Activated T-helper 9 cell treated with anti-CD3 and anti-CD28 coated beads, Interleukin-2, amount 50 U/mL, for 16 hours (primary cell): ENCODE measurements at regions not wholly inside any gene's neighbourhood (a gene's known extent, or its start where the extent isn't known, plus 50 kb on each side); places are given as distances from the start of the nearest gene placed in this dataset.

Experiments used
- DNase-seq: peaks from one replicate; pipeline ENCODE4 v3.0.0-alpha.2; 2020; ENCODE audit warnings: low read depth

- DNase-seq: no peak
Measured at GRCh38 chr11:69545976-69546617, 64.6 kb downstream of the LINC01488 start.

DNA sequence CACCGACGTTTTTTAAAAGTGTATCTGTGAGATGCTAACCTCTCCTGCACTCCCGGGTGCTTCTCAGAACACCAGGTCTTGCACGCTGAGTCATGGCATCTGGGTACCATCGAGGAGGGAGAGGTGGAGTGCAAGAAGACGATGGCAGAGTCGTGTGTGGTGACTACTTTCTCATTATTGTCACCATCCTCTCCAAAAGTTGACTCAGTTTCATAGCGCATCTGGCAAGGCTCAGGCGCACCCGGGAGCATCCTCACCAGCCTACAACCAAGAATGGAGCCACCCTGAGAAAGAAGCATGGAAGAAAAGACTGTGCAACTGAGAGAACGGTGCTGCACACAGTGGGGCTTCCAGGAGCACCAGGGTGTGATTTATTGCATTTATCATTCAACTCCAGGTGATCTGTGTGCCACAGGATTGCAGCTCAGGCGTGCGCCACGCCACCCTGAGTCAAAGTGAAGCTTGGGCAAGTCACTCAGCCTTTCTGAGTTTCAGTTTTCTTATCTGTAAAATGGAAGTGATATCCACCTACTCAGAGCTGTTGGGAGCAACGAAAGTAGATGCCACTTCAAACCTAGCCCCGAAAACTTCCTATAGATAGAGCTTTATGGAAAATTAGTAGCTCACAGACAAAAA, 65.4 kb downstream of the LINC01488 start:
- DNase-seq: peak; percentile 8

DNA sequence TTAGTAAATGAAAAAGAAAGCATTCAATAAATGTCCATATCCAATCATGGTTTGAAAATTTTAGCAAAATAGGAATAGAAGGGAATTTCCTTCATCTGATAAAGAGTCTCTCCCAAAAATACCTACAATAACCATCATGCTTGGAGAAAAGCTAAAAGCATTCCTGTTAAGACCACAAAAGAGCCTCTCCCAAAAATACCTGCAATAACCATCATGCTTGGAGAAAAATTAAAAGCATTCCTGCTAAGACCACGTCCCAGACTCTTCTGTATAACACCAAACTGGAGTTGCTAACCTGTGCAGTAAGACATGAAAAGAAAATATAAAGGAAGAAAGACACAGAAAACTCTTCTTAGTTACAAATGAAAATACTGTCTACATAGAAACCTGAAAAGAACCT, 69.4 kb downstream of the LINC01488 start:
- DNase-seq: no peak

DNA sequence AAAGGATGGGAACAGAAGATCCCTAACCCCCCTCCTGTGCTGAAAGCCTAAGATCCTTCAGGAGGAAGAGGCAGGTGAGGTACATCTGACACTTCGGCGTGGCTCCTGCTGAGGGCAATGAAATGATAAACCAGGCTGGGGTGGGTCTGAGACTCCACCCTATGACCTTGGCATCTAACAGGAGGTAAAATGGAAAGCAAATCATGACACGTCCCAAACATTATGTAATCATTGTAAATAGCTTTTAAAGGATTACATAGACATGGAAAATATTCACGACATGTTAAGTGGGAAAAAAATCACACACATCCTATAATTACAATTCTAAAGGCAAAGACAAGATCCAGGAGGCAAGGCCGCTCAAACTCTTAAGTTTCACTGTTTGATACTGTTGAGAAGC, 70.5 kb downstream of the LINC01488 start:
- DNase-seq: no peak

DNA sequence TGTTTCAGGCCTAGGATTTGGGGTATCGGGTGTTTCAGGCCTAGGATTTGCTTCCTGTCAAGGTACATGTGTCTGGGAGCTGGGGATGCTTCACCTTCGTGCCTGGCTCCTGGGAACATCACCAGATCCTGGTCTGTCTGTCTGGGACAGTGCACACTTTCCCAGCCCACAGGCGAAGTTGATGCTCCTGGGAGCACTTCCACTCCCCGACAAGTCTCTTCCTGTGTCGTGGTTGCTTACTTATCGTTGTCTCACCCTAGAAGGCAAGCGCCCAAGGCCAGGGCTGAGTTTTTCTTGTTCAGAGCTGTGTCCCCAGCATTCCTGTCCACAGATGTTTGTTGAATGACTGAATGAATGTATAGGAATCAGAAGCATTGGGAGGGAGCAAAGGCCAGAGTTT, 71.5 kb downstream of the LINC01488 start:
- DNase-seq: no peak

- DNase-seq: no peak
Measured at GRCh38 chr11:69553416-69554357, 72.2 kb downstream of the LINC01488 start.

DNA sequence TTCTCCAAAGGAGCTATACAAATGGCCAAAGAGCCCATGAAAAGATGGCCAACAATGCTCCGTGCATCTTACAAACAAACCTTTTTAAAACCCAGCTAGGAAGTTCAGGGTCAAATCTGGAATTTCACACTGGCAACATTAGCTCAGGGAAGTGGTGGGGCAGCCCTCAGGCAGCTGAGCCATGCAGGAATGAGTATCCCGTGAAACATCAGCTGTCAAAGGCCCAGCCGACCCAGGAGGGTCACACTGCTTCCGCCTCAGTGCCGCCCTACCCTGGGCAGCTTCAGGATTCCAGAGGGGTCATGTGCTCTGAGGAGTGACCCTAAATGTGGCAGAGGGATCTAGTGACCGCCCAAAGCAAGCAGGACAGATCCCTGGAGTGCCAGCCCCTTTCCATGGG, 73.4 kb downstream of the LINC01488 start:
- DNase-seq: no peak

- DNase-seq: no peak
Measured at GRCh38 chr11:69557266-69557665, 75.8 kb downstream of the LINC01488 start.

- DNase-seq: no peak
Measured at GRCh38 chr11:69558519-69558941, 77.1 kb downstream of the LINC01488 start.

DNA sequence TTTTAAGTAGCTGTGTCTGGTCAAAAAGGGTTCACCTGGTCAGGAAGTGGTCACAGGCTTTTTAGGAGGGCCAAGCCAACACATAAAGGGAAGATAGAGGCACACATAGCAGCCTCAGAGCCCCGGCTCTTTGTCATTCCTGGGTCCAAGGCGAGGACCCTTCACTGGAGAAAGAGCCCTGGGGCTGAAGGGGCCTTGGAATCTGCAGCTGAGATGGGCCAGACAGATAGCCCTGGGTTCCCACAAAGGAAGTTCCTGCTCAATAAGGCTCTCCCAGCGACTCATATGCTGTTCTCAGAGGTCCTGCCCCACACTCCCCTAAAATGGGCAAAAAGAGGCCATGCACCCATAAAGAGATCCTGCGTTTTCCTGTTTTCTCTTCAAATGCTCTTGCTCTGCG, 77.7 kb downstream of the LINC01488 start:
- no peak for DNase-seq

- DNase-seq: no peak
Measured at GRCh38 chr11:69560141-69560790, 78.8 kb downstream of the LINC01488 start.

DNA sequence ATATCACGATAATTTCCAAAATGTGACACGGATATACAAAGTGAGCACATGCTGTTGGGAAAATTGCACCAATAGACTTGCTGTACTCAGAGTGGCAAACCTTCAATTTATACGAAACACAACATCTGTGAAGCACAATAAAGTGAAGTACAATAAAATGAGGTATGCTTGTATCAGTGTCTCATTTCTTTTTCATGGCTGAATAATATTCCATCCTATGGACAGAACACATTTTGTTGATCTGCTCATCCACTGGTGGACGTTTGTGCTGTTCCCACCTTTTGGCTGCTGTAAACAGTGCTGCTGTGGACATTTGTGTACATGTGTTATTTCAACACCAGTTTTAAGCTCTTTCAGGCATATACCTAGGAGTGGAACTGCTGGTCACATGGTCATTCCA, 78.7 kb upstream of the CCND1 start:
- no peak for DNase-seq

DNA sequence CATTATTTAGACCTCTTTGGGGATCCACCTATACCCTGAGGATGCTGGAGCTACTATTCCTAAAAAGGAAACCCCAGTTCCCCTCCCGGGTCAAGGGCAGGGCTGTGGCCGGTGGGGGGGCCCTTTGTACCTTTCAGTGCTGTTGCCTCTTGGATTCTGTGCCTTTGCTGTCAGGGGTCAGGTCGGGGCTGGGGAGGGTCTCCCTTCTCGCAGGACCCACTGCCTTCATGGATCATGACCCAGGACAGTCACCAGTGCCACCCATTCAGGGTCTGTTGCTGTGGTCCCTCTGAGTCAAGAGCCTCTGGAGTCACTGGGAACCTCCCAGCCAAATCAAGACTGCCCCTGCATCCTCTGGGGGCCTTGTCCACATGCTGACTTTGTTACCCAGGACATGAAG, 78.1 kb upstream of the CCND1 start:
- DNase-seq: no peak

DNA sequence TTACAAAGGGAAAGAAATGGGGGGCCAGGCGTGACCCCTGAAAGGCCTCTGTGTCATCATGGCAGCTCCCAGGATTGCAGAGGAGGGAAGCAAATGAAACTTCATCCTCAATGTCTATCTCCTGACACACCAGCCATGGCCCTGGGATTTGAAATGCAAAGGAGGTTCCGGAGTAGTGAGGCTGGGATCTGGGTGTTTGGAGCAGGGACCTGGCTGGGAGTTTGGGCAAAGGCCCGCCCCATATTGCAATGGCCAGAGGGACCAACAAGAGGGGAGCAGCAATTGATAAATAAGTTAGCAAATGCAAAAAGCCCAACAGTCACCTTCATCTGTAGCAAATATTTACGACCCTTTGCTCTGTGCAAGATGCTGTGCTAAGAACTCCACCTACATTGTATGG, 77.7 kb upstream of the CCND1 start:
- no peak for DNase-seq

DNA sequence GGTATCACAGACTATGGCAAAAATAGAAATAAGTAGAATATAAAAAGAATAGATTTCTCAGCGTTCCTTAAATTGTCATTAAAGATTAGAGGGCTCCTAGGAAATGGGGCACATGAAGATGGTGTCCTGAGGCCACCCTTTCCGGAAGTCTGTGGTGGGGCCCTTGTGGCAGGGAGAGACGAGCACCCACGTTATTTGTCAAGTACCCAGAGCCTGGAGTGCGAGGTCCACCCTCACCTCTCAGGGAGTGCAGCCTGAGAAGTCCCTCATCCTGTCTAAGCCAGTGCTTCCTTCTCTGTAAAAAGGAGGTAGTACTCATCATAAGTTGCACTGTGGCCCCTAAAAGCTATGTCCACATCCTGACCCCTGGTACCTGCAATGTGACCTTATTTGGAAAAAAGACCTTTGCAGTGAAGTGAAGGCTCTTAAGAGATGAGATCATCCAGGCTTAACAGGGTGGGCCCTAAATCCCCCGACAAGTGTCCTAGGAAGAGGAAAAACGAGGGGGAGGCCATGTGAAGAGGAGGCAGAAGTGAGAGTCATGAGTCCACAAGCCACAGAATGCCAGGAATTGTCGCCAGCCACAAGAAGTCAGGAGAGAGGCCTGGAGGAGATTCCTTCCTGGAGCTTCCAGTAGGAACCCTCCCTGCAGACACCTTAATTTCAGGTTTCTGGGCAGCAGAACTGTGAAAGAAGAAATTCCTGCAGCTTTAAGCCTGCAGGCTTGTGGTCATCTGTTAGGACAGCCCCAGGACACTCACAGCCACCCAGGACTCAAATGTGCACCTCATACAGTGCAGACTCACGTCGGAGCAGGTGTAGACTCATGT, 76.8 kb upstream of the CCND1 start:
- no peak for DNase-seq

GRCh38 chr11:69566001-69566400, 75.0 kb upstream of the CCND1 start:
- no peak for DNase-seq

GRCh38 chr11:69567951-69568808, 72.8 kb upstream of the CCND1 start:
- DNase-seq: no peak

GRCh38 chr11:69568809-69569097, 72.2 kb upstream of the CCND1 start:
- DNase-seq: no peak

DNA sequence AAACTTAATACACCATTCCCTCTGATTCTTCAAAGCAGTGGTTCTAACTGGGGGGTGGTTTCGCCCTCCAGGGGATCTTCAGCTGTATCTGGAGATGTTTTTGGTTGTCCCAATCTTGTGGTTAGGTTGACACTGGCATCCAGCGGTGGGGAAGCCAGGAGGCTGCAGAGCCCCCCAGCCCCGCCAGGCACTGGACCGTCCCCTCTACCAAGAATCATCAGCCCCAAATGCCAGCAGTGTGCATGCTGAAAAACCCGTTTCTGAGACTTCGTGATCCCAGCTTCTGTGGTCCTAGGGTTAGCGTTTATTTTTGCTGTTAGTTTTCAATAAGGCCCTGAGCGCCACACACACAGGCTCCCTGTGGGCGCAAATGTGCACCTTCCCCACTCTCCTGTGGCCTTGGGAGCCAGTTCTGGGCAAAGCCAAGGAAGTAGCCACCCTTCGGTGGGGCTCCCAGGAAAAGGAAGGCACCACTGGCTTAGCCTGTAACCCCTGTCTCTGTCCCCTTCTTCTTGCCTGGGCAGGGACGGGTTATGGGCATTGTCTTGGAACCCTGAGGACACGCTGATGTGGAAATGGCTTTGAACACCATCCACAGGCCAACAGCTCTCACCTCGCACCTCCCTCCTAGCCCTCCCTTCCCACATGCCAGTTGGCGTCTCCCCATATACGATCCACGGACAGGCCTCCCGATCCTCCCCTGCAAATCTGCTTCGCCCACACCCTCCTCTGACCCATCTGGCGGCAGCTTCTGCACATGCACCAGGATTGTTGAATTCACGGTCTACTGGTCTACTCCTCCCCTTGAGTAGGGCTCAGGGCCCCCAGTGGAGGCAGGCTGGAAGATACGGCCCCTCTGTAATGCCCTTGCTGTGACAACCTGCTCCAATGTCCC, 71.4 kb upstream of the CCND1 start:
- DNase-seq: no peak
